ENCODE measurements at regions not wholly inside any gene's neighbourhood (a gene's known extent, or its start where the extent isn't known, plus 50 kb on each side); places are given as distances from the start of the nearest gene placed in this dataset.

DNA sequence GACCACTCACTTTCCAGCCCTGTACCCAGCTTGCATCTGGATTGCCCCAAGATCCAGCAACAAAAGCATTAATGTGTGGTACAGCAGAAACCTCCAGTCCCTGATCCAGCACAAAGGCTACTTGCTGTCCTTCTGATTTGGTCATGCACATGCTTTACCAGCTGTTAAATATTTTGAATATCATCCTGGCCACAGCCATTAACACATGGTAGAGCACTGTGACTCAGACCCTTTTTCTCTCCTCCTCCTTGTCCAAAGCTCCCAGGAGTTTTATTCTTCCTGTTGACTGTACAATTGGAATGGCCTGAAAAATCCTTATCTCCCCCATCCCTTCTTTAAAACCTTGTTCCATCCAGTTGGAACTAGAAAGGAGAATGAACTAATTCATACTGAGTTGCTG lies 419.7 kb upstream of the TNP1 start:
- Histone ChIP-seq H3K9me3 (ENCODE audit: insufficient read depth, low read length) (no peaks in the 10 kb centered on the region), H3K27ac (ENCODE audit: low read depth, low read length) (no peak overlapping the region), H3K4me2 (ENCODE audit: low read depth, low read length, poor library complexity, severe bottlenecking) (no peak overlapping the region)

DNA sequence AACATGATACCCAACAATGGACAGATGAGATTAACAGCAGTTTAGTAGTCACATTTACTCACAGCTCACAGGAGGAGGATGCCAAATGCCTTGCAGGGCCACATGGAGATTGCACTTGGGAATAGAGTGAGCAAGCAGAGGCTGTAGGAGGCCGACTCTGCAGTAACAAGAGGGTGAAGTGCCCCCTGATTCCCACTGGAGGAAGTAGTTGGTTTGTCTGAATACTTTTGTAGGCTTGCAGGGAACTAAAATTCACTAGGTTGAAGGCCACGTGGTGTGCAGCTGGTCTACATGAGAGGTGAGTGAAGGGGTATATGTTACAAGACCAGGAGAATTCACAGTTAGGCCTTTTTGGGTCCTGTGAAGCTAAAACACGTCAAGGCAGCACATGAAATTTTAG lies 419.3 kb upstream of the TNP1 start:
- no peaks in the 10 kb centered on the region for H3K36me3 ChIP-seq (ENCODE audit: low read length)
- no peak overlapping the region for H3K4me3 ChIP-seq (ENCODE audit: insufficient read depth, low read length, poor library complexity, severe bottlenecking)
- H3K9ac ChIP-seq (ENCODE audit: low read length) = no peak overlapping the region
- H3K9me3 ChIP-seq (ENCODE audit: insufficient read depth, low read length) = no peaks in the 10 kb centered on the region
- no peak overlapping the region for H2AFZ ChIP-seq (ENCODE audit: low read depth, low read length, severe bottlenecking)
- H3K27me3 ChIP-seq (ENCODE audit: low read length) = no peaks in the 10 kb centered on the region
- H3F3A ChIP-seq (ENCODE audit: insufficient read depth) = no peaks in the 10 kb centered on the region
- no peak overlapping the region for H3K27ac ChIP-seq (ENCODE audit: low read depth, low read length)
- H3K9me2 ChIP-seq (replicated peaks; ENCODE audit: insufficient read depth, low read length) = no peaks in the 10 kb centered on the region
- no peaks in the 10 kb centered on the region for H3K79me2 ChIP-seq (ENCODE audit: insufficient read depth, low read length)
- TF ChIP-seq, protein P1, sequence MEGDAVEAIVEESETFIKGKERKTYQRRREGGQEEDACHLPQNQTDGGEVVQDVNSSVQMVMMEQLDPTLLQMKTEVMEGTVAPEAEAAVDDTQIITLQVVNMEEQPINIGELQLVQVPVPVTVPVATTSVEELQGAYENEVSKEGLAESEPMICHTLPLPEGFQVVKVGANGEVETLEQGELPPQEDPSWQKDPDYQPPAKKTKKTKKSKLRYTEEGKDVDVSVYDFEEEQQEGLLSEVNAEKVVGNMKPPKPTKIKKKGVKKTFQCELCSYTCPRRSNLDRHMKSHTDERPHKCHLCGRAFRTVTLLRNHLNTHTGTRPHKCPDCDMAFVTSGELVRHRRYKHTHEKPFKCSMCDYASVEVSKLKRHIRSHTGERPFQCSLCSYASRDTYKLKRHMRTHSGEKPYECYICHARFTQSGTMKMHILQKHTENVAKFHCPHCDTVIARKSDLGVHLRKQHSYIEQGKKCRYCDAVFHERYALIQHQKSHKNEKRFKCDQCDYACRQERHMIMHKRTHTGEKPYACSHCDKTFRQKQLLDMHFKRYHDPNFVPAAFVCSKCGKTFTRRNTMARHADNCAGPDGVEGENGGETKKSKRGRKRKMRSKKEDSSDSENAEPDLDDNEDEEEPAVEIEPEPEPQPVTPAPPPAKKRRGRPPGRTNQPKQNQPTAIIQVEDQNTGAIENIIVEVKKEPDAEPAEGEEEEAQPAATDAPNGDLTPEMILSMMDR (IDR thresholded peaks at IDR 0.05; ENCODE audit: insufficient read depth, low read length, poor library complexity, severe bottlenecking) = no peak
- no peak for TF ChIP-seq EZH2phosphoT487 (conservative IDR thresholded peaks at IDR 0.05; ENCODE audit: low read length)
- H3K4me2 ChIP-seq (ENCODE audit: low read depth, low read length, poor library complexity, severe bottlenecking) = no peak overlapping the region
- no peaks in the 10 kb centered on the region for H4K20me1 ChIP-seq (ENCODE audit: low read depth, low read length)

More for the DNA sequence above, 419.7 kb upstream of the TNP1 start:
- Histone ChIP-seq H3K36me3 (ENCODE audit: low read length) (no peaks in the 10 kb centered on the region), H3K79me2 (ENCODE audit: insufficient read depth, low read length) (no peaks in the 10 kb centered on the region), H3K4me3 (ENCODE audit: insufficient read depth, low read length, poor library complexity, severe bottlenecking) (no peak overlapping the region), H4K20me1 (ENCODE audit: low read depth, low read length) (no peaks in the 10 kb centered on the region), H3K27me3 (ENCODE audit: low read length) (no peaks in the 10 kb centered on the region), H3F3A (ENCODE audit: insufficient read depth) (no peaks in the 10 kb centered on the region), H3K9me2 (replicated peaks; ENCODE audit: insufficient read depth, low read length) (no peaks in the 10 kb centered on the region), H2AFZ (ENCODE audit: low read depth, low read length, severe bottlenecking) (no peak overlapping the region), H3K9ac (ENCODE audit: low read length) (no peak overlapping the region)
- TF ChIP-seq, protein P1 (IDR thresholded peaks at IDR 0.05; ENCODE audit: insufficient read depth, low read length, poor library complexity, severe bottlenecking) = no peak
- TF ChIP-seq EZH2phosphoT487 (conservative IDR thresholded peaks at IDR 0.05; ENCODE audit: low read length) = no peak

DNA sequence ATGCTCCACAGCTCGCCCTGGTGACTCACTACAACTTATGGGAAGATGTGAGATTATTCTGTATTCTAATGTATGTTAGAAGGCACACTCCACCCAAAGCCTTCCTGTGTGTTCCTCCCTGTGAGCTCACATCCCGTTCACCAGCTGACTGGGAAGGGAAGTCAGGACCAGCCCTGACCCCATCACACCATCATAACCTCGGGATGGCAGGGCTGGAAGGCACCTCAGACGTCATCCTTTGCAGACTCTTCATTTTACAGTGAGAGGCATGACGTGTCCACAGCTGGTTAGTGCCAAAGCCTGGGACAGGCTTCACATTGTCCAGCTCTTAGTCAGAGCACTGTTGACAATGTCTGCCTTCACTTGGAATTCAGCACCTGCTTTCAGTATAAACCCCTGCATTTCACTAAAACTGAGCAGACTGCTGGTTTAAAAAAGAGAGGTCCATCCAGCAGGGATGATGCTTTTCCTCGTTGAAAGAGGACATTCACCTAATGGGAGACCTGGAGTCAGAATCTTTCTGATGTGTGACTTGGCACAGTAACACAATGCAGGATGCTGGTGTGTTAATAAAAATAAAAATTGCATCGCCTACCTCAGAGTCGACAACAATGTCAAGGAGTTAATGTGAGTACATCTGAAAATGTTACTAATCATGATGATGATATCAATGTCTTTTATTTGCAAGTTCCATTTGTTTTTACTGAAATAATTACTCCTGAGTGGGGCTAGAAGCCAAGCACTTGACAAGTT lies 418.0 kb upstream of the TNP1 start:
- Histone ChIP-seq H3K4me2 (ENCODE audit: low read depth, low read length, poor library complexity, severe bottlenecking) (no peak overlapping the region), H3K9me3 (ENCODE audit: insufficient read depth, low read length) (no peaks in the 10 kb centered on the region), H3K27ac (ENCODE audit: low read depth, low read length) (no peak overlapping the region), H3K9me2 (replicated peaks; ENCODE audit: insufficient read depth, low read length) (no peaks in the 10 kb centered on the region), H3K36me3 (ENCODE audit: low read length) (no peaks in the 10 kb centered on the region), H3F3A (ENCODE audit: insufficient read depth) (no peaks in the 10 kb centered on the region), H3K79me2 (ENCODE audit: insufficient read depth, low read length) (no peaks in the 10 kb centered on the region), H2AFZ (ENCODE audit: low read depth, low read length, severe bottlenecking) (no peak overlapping the region), H3K27me3 (ENCODE audit: low read length) (no peaks in the 10 kb centered on the region), H4K20me1 (ENCODE audit: low read depth, low read length) (no peaks in the 10 kb centered on the region), H3K9ac (ENCODE audit: low read length) (no peak overlapping the region), H3K4me3 (ENCODE audit: insufficient read depth, low read length, poor library complexity, severe bottlenecking) (no peak overlapping the region)
- TF ChIP-seq, protein P1 (IDR thresholded peaks at IDR 0.05; ENCODE audit: insufficient read depth, low read length, poor library complexity, severe bottlenecking) = no peak
- TF ChIP-seq EZH2phosphoT487 (conservative IDR thresholded peaks at IDR 0.05; ENCODE audit: low read length) = no peak

All from SU-DHL-6 (cell line).